ENCODE measurements at regions not wholly inside any gene's neighbourhood (a gene's known extent, or its start where the extent isn't known, plus 50 kb on each side); places are given as distances from the start of the nearest gene placed in this dataset.
A peak's percentile ranks its signal among the peaks of the same experiment; 100 is the strongest.

DNA sequence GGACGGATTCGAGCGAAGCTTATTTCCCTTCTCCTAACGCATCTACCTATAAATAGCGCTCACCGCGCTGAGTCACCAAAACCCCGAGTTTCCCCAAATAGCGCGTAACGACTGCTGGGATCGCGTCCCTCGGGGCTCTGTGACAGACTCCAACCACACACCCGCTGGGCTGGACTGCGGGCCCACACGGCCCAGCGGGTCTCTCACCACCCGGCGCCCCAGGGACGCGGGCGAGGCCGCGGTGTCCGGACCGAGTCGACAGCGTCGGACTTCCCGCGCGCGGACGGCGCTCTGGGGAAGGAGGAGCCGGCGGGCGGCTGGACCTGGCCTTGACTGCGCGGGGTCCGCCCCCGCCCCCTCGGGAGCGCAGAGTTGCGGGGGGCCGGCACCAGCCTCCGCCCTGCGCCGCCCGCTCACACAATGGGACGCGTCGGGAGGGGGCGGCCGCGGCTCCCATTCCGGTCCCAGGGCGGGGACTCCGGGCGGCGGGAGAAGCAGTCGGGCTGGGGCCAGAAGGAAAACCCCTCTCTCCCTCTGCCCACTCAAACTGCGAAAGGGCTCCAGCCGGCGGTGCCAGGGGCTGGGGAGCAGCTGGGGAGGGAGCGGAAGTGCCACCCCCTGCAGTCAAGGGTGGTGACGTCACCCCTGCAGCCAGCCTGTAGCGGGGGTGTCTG is 108.8 kb downstream of the KCNRG start:
- Histone ChIP-seq H3K9me3 (no peaks in the 10 kb centered on the region), H3K27ac (peak overlapping the region; percentile 98 to 100 (median 100)), H3K27me3 (no peaks in the 10 kb centered on the region), H3K36me3 (peaks cover 0 to 4% (median 0%) of the 10 kb centered on the region in 4 donors), H3K4me3 (peak overlapping the region; percentile 73 to 99 (median 90)), H3K4me1 (peaks cover 32 to 51% (median 42%) of the 10 kb centered on the region in 4 donors)
- WGBS, 2 donors: 0% methylated on average over 13 to 47 of the region's 69 CpGs
- ATAC-seq (ENCODE audit: low FRiP score in 2 of 2): peak; percentile 90 to 94
- TF ChIP-seq EP300 (IDR thresholded peaks at IDR 0.05): no peak
- TF ChIP-seq POLR2AphosphoS5 (IDR thresholded peaks at IDR 0.05): peak; percentile 84 to 95
- peak; percentile 72 to 97 (median 90) for TF ChIP-seq POLR2A (IDR thresholded peaks at IDR 0.05)
- TF ChIP-seq, protein P1, sequence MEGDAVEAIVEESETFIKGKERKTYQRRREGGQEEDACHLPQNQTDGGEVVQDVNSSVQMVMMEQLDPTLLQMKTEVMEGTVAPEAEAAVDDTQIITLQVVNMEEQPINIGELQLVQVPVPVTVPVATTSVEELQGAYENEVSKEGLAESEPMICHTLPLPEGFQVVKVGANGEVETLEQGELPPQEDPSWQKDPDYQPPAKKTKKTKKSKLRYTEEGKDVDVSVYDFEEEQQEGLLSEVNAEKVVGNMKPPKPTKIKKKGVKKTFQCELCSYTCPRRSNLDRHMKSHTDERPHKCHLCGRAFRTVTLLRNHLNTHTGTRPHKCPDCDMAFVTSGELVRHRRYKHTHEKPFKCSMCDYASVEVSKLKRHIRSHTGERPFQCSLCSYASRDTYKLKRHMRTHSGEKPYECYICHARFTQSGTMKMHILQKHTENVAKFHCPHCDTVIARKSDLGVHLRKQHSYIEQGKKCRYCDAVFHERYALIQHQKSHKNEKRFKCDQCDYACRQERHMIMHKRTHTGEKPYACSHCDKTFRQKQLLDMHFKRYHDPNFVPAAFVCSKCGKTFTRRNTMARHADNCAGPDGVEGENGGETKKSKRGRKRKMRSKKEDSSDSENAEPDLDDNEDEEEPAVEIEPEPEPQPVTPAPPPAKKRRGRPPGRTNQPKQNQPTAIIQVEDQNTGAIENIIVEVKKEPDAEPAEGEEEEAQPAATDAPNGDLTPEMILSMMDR (IDR thresholded peaks at IDR 0.05): peak in 2 of 6 experiments; percentile 11 to 26
- peak; percentile 95 to 97 for DNase-seq

DNA sequence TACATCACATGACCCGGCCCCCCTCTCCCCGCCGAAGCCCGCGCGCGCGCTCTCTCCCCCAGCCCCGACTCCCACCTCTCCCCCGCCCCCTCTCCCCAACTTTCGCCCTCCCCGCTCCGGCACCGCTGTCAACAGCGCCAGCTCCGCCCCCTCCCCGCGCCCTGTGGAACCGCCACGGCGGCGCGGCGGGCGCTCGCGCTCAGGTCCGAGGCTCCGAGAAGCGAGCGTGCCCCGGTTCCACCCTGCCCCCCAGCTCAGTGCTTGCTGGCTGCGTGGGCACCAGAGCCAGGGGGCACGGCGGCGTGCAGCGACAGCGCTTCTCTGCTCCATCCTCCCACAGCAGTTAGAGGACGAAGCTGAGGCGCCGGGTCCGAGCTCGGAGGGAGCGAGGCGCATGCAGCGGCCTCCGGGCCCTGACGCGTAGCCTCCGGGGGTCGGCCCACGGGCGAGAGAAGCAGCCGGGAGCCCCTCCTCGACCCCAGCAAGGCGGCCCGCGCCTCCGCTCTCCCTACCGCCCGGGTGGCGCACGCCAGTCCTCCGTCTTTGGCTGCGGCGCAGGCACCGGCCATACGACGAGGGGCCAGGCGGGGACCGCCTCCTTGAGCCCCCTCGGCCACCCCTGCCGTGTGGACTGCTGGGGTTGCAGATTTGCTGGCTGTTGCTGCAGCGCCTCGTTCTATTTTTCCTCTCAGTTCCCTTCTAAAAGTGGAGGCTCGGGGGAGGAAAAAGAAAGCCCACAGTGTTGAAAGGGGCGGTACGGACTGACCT is 109.5 kb downstream of the KCNRG start:
- H3K27ac ChIP-seq: peak overlapping the region; percentile 98 to 100 (median 100)
- DNase-seq (peak; percentile 35 to 98), ATAC-seq (ENCODE audit: low FRiP score in 2 of 2) (peak; percentile 8 to 28)
- H3K27me3 ChIP-seq: peaks cover 0 to 5% (median 2%) of the 10 kb centered on the region in 4 donors
- TF ChIP-seq EP300 (IDR thresholded peaks at IDR 0.05): no peak
- TF ChIP-seq, protein P1 (IDR thresholded peaks at IDR 0.05): peak in 3 of 6 experiments; percentile 8 to 12 (median 8)
- peak in 1 of 4 donors; percentile 48 for TF ChIP-seq POLR2A (IDR thresholded peaks at IDR 0.05)
- peak; percentile 49 to 55 for TF ChIP-seq POLR2AphosphoS5 (IDR thresholded peaks at IDR 0.05)
- no peaks in the 10 kb centered on the region for H3K9me3 ChIP-seq
- peak overlapping the region; percentile 88 to 99 (median 96) for H3K4me3 ChIP-seq
- H3K36me3 ChIP-seq: peaks cover 0 to 4% (median 0%) of the 10 kb centered on the region in 4 donors
- peaks cover 34 to 53% (median 44%) of the 10 kb centered on the region in 4 donors for H3K4me1 ChIP-seq
- WGBS, 2 donors: 1% methylated on average over 16 to 41 of the region's 78 CpGs

DNA sequence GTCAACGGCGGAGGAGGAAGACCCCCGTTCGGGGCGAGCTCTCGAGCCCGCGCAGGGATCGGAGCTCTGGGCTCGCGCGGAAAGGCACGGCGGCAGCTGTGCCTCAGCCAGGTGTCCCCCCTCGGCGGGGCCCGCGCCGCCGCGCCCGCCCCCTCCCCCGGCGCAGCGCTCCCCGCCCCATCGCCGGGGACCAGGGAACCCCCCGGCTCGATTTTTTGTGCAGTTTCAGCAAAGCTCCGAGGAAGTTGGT is 110.0 kb downstream of the KCNRG start:
- Histone ChIP-seq H3K27ac (peak overlapping the region; percentile 98 to 100 (median 100)), H3K9me3 (no peaks in the 10 kb centered on the region), H3K27me3 (peaks cover 0 to 10% (median 4%) of the 10 kb centered on the region in 4 donors), H3K4me1 (peaks cover 33 to 53% (median 47%) of the 10 kb centered on the region in 4 donors), H3K36me3 (peaks cover 0 to 4% (median 0%) of the 10 kb centered on the region in 4 donors), H3K4me3 (peak overlapping the region; percentile 88 to 99 (median 96))
- 2% methylated on average over 14 to 30 of the region's 31 CpGs for WGBS, 2 donors
- TF ChIP-seq, protein P1 (IDR thresholded peaks at IDR 0.05): no peak
- TF ChIP-seq POLR2AphosphoS5 (IDR thresholded peaks at IDR 0.05): no peak
- no peak for TF ChIP-seq EP300 (IDR thresholded peaks at IDR 0.05)
- no peak for TF ChIP-seq POLR2A (IDR thresholded peaks at IDR 0.05)
- DNase-seq (no peak), ATAC-seq (ENCODE audit: low FRiP score in 2 of 2) (peak in 1 of 2 donors; percentile 3)

DNA sequence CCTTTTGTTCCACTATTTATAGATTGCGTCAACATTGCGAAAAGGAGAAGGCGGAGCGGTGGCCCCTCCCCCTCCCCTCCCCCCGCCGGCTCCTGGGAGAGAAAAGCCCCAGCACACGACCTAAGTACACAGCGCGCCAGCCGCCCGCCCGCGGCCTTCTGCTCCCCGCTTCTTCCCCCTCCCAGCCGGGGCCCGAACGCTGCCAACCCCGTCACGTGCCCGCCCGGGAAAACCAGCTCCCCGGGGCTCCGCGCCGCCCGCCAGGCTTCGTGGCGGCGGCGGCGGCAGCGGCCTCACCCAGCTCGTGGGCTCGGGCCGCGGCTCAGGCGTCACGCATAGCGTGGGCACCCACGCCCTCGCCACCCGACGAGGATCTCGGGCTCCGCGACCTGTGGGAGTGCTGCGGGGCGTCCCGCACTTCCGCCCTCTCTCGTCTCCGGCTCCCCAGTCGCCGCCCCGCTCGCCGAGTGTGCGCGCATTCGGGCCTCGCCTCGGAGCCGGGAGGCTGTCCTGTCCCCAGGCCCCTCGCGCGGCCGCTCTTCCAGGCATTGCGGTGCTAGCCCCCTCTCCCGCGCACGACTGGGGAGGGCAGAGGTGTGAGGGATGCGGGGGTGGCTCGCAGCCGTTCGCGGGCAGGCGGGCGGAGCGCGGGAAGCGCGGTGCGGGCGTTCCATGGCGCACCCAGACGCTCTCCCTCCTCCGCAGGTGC is 110.5 kb downstream of the KCNRG start:
- TF ChIP-seq POLR2AphosphoS5 (IDR thresholded peaks at IDR 0.05): peak; percentile 33 to 81
- TF ChIP-seq, protein P1 (IDR thresholded peaks at IDR 0.05): peak in 1 of 6 experiments; percentile 30
- TF ChIP-seq POLR2A (IDR thresholded peaks at IDR 0.05): peak in 3 of 4 donors; percentile 82 to 95 (median 94)
- no peak for TF ChIP-seq EP300 (IDR thresholded peaks at IDR 0.05)
- peaks cover 34 to 56% (median 51%) of the 10 kb centered on the region in 4 donors for H3K4me1 ChIP-seq
- H3K4me3 ChIP-seq: peak overlapping the region; percentile 88 to 99 (median 96)
- DNase-seq: peak; percentile 96 to 98
- no peaks in the 10 kb centered on the region for H3K9me3 ChIP-seq
- H3K27me3 ChIP-seq: peaks cover 0 to 12% (median 6%) of the 10 kb centered on the region in 4 donors
- ATAC-seq (ENCODE audit: low FRiP score in 2 of 2): peak; percentile 75 to 79
- WGBS, 2 donors: 0 to 5% methylated on average over 30 to 34 of the region's 87 CpGs
- H3K27ac ChIP-seq: peak overlapping the region; percentile 98 to 100 (median 100)
- peaks cover 0 to 4% (median 0%) of the 10 kb centered on the region in 4 donors for H3K36me3 ChIP-seq
